BLaER1 (cell line): ENCODE measurements at regions not wholly inside any gene's neighbourhood (a gene's known extent, or its start where the extent isn't known, plus 50 kb on each side); places are given as distances from the start of the nearest gene placed in this dataset.

Source experiments
- H3K27ac ChIP-seq: shearing (Covaris generic); formaldehyde crosslinking; 2 replicates; pipeline ENCODE4 v1.8.1; 2022
- H3K27me3 ChIP-seq: shearing (Covaris generic); formaldehyde crosslinking; 2 replicates; pipeline ENCODE4 v1.8.1; 2022
- H3K36me3 ChIP-seq: shearing (Covaris generic); formaldehyde crosslinking; 2 replicates; pipeline ENCODE4 v1.8.1; 2022
- H3K4me1 ChIP-seq: shearing (Covaris generic); formaldehyde crosslinking; 2 replicates; pipeline ENCODE4 v1.8.1; 2022
- H3K4me2 ChIP-seq: shearing (Covaris generic); formaldehyde crosslinking; 2 replicates; pipeline ENCODE4 v1.8.1; 2022
- H3K4me3 ChIP-seq: shearing (Covaris generic); formaldehyde crosslinking; 2 replicates; pipeline ENCODE4 v1.8.1; 2022
- H3K9ac ChIP-seq: shearing (Covaris generic); formaldehyde crosslinking; 2 replicates; pipeline ENCODE4 v1.8.1; 2022
- H3K9me3 ChIP-seq: shearing (Covaris generic); formaldehyde crosslinking; 2 replicates; pipeline ENCODE4 v1.8.1; 2022
- H4K20me1 ChIP-seq: shearing (Covaris generic); formaldehyde crosslinking; 2 replicates; pipeline ENCODE4 v1.8.1; 2022
- Cebpa-rat ChIP-seq: shearing (Covaris generic); IDR thresholded peaks from 2 replicates; pipeline ENCODE4 v1.8.1; 2022

DNA sequence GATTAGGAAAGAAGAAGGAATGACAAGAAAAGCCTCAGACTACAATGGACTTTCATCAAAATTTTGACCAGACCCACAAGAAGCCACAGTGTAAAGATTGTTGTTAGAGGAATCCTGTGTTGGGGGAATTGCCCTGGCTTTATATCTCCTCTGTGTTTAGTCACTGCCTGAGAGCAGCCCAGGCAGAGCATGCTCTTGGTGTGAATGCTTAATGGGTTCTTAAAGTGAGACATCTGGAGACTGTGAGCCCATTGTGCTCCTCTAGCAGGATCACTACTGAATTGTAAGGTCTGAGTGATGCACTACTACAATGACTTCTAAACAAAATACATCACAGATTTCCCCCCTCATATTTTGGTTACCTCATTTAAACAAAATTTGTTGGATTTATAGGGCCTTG lies 1860.5 kb upstream of the ADGRL3 start:
- H3K4me3 ChIP-seq, result no peak overlapping the region
- no peak for TF ChIP-seq Cebpa-rat
- H4K20me1 ChIP-seq, result no peaks in the 10 kb centered on the region
- no peaks in the 10 kb centered on the region for H3K9me3 ChIP-seq
- H3K4me2 ChIP-seq, result no peak overlapping the region
- H3K4me1 ChIP-seq, result no peaks in the 10 kb centered on the region
- no peaks in the 10 kb centered on the region for H3K27me3 ChIP-seq
- H3K36me3 ChIP-seq, result no peaks in the 10 kb centered on the region
- H3K27ac ChIP-seq, result no peak overlapping the region
- no peak overlapping the region for H3K9ac ChIP-seq

- H3K4me3 ChIP-seq, result no peak overlapping the region
- H3K27me3 ChIP-seq, result no peaks in the 10 kb centered on the region
- no peaks in the 10 kb centered on the region for H3K9me3 ChIP-seq
- no peak overlapping the region for H3K9ac ChIP-seq
- H3K4me2 ChIP-seq, result no peak overlapping the region
- no peak overlapping the region for H3K27ac ChIP-seq
- H3K4me1 ChIP-seq, result no peaks in the 10 kb centered on the region
- H4K20me1 ChIP-seq, result no peaks in the 10 kb centered on the region
- no peak for TF ChIP-seq Cebpa-rat
- H3K36me3 ChIP-seq, result no peaks in the 10 kb centered on the region
Measured at GRCh38 chr4:59341506-59341905, 1858.6 kb upstream of the ADGRL3 start.

DNA sequence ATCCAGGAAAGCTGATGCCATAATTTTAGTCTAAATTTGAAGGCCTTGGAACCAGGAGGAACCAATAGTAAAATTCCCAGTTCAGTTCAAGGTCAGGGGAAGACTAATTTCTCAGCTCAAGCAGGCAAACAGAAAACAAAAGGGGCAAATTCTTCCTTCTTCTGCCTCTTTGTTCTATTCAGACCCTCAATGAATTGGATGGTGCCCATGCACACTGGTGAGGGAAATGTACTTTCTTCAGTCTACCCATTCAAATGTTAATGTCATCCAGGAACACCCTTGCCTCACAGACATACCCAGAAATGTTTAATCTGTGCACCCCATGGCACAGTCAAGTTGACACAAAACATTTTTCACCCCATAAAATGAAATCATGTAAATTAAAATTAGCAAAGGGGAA lies 1851.2 kb upstream of the ADGRL3 start:
- H3K4me1 ChIP-seq, result no peaks in the 10 kb centered on the region
- no peak overlapping the region for H3K4me2 ChIP-seq
- no peaks in the 10 kb centered on the region for H4K20me1 ChIP-seq
- no peak overlapping the region for H3K4me3 ChIP-seq
- no peaks in the 10 kb centered on the region for H3K27me3 ChIP-seq
- H3K9me3 ChIP-seq, result no peaks in the 10 kb centered on the region
- H3K36me3 ChIP-seq, result no peaks in the 10 kb centered on the region
- no peak for TF ChIP-seq Cebpa-rat
- H3K9ac ChIP-seq, result no peak overlapping the region
- H3K27ac ChIP-seq, result no peak overlapping the region

DNA sequence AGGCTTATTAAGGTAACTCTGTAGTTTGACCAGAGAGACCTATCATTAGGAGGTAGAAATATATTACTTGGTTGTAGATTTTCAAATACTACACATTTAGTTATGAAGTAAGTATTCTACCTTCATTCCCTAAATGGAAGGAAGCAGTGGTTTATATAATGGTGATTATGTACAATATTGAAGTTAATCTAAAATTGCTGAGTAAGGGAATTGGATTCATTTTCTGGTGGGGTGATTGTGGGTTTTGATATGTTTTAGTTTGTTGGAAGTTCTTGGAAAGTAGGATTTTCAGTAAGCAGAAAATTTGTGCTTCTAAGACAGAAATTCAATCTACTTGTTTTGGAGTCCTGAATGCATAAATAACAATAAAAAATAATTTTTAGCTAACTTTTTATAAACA lies 1830.9 kb upstream of the ADGRL3 start:
- no peaks in the 10 kb centered on the region for H3K4me1 ChIP-seq
- no peak overlapping the region for H3K4me2 ChIP-seq
- no peak overlapping the region for H3K4me3 ChIP-seq
- H3K9ac ChIP-seq, result no peak overlapping the region
- H3K27me3 ChIP-seq, result no peaks in the 10 kb centered on the region
- TF ChIP-seq Cebpa-rat, result no peak
- H3K27ac ChIP-seq, result no peak overlapping the region
- H4K20me1 ChIP-seq, result no peaks in the 10 kb centered on the region
- no peaks in the 10 kb centered on the region for H3K9me3 ChIP-seq
- H3K36me3 ChIP-seq, result no peaks in the 10 kb centered on the region

GRCh38 chr4:59374416-59374815 lies 1825.7 kb upstream of the ADGRL3 start:
- TF ChIP-seq Cebpa-rat, result no peak

DNA sequence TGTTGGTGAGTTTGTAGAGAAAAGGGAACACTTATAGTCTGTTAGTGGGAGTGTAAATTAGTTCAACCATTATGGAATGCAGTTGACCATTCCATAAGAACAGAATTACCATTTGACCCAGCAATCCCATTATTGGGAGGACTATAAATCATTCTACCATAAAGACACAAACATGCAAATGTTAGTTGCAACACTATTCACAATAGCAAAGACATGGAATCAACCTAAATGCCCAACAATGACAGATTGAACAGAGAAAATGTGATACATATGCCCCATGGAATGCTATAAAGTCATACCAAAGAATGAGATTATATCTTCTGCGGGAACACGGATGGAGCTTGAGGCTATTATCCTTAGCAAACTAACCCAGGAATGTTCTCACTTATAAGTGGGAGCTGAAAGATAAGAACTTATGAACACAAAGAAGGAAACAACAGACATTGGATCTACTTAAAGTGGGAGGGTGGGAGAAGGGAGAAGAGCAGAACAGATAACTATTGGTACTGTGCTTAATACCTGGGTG lies 1819.2 kb upstream of the ADGRL3 start:
- Histone ChIP-seq H3K9me3 (no peaks in the 10 kb centered on the region), H3K4me1 (no peaks in the 10 kb centered on the region), H4K20me1 (no peaks in the 10 kb centered on the region), H3K9ac (no peak overlapping the region), H3K27ac (no peak overlapping the region), H3K4me3 (no peak overlapping the region), H3K36me3 (no peaks in the 10 kb centered on the region), H3K4me2 (no peak overlapping the region), H3K27me3 (no peaks in the 10 kb centered on the region)
- TF ChIP-seq Cebpa-rat, result no peak

More at GRCh38 chr4:59374416-59374815, 1825.7 kb upstream of the ADGRL3 start:
- no peaks in the 10 kb centered on the region for H3K4me1 ChIP-seq
- H3K27me3 ChIP-seq, result no peaks in the 10 kb centered on the region
- H3K9ac ChIP-seq, result no peak overlapping the region
- no peak overlapping the region for H3K27ac ChIP-seq
- no peaks in the 10 kb centered on the region for H3K9me3 ChIP-seq
- no peaks in the 10 kb centered on the region for H4K20me1 ChIP-seq
- H3K4me2 ChIP-seq, result no peak overlapping the region
- H3K4me3 ChIP-seq, result no peak overlapping the region
- H3K36me3 ChIP-seq, result no peaks in the 10 kb centered on the region

- no peaks in the 10 kb centered on the region for H3K4me1 ChIP-seq
- no peak overlapping the region for H3K4me3 ChIP-seq
- TF ChIP-seq Cebpa-rat, result no peak
- no peak overlapping the region for H3K27ac ChIP-seq
- no peaks in the 10 kb centered on the region for H3K27me3 ChIP-seq
- no peak overlapping the region for H3K9ac ChIP-seq
- H3K9me3 ChIP-seq, result no peaks in the 10 kb centered on the region
- H3K4me2 ChIP-seq, result no peak overlapping the region
- H3K36me3 ChIP-seq, result no peaks in the 10 kb centered on the region
- H4K20me1 ChIP-seq, result no peaks in the 10 kb centered on the region
Measured at GRCh38 chr4:59381591-59381990, 1818.5 kb upstream of the ADGRL3 start.

DNA sequence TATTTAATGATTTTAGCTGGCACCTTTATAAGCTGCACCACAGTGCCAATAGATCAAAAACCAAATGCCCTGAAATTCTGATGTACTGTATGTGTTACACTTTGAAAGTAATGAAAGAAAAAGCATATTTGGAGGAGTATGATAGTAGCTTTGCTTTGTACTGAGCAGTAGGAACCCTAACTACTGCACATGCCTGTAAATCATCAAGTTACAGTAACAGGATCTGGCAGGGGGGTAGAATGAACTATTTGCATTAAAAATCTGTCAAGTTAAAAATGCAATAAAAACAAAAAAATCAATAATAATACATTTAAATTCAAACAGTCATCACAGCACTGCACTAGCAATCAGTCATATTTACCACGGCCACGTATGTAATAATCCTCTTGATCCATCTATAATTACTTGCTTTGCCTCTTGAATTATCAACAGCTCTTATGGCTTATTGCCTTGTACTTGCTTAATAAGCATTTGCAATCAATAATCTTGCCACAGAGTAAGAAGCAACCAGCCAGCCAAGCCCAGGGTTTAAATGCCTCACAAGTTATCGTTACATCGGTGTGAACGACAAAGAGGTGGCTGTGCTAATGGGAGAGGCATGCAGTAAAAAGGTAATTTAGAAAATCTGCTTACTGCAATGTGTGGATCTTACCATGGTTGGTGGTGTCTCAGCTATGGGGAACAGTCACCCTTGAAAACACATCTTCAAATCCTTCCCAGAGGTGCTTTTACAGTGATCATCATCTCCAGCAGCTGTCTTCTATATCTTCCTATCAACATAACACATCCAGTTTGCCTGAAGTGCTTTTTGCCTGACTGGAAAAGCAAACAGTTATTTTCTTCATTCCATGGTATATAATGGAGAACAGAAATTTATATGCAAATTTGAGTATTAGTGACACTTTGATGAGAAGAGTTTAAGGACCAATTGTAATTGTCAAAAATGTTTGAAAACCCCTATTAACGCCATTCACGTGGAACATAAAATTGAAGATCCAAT lies 1812.1 kb upstream of the ADGRL3 start:
- Histone ChIP-seq H4K20me1 (no peaks in the 10 kb centered on the region), H3K27ac (no peak overlapping the region), H3K9me3 (no peaks in the 10 kb centered on the region), H3K27me3 (no peaks in the 10 kb centered on the region), H3K4me2 (no peak overlapping the region), H3K9ac (no peak overlapping the region), H3K4me3 (no peak overlapping the region), H3K4me1 (no peaks in the 10 kb centered on the region), H3K36me3 (no peaks in the 10 kb centered on the region)
- TF ChIP-seq Cebpa-rat, result no peak

DNA sequence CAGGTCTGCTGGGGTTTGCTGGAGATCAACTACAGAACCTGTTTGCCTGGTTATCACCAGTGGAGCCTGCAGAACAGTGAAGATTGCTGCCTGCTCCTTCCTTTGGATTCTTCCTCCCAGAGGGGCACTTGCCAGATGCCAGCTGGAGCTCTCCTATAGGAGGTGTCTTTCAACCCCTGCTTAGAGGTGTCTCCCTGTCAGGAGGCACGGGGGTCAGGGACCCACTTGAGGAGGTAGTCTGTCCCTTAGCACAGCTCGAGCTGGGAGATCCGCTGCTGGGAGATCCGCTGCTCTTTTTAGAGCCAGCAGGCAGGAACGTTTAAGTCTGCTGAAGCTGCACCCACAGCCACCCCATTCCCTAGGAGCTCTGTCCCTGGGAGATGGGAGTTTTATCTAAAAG lies 1806.3 kb upstream of the ADGRL3 start:
- no peak overlapping the region for H3K9ac ChIP-seq
- H3K27ac ChIP-seq, result no peak overlapping the region
- no peaks in the 10 kb centered on the region for H3K36me3 ChIP-seq

GRCh38 chr4:59400334-59400733 lies 1799.8 kb upstream of the ADGRL3 start:
- Histone ChIP-seq H4K20me1 (no peaks in the 10 kb centered on the region), H3K9ac (no peak overlapping the region), H3K9me3 (no peaks in the 10 kb centered on the region), H3K4me2 (no peak overlapping the region), H3K36me3 (no peaks in the 10 kb centered on the region), H3K4me3 (no peak overlapping the region), H3K27ac (no peak overlapping the region), H3K4me1 (no peaks in the 10 kb centered on the region), H3K27me3 (no peaks in the 10 kb centered on the region)
- no peak for TF ChIP-seq Cebpa-rat

More for the DNA sequence above, 1806.3 kb upstream of the ADGRL3 start:
- H3K4me2 ChIP-seq, result no peak overlapping the region
- H3K27me3 ChIP-seq, result no peaks in the 10 kb centered on the region
- TF ChIP-seq Cebpa-rat, result no peak
- H3K4me1 ChIP-seq, result no peaks in the 10 kb centered on the region
- no peaks in the 10 kb centered on the region for H4K20me1 ChIP-seq
- no peak overlapping the region for H3K4me3 ChIP-seq
- 0 out of 2 replicates have a peak, but pooled peaks cover 3% of the 10 kb centered on the region for H3K9me3 ChIP-seq
